Stimulated activated memory B cell treated with anti-CD40 and anti-IgM and Interleukin-4, amounts not matched to agents 10 μg/mL and 1 μg/mL and 100 μg/mL, for 72 hours (primary cell): ENCODE measurements at regions not wholly inside any gene's neighbourhood (a gene's known extent, or its start where the extent isn't known, plus 50 kb on each side); places are given as distances from the start of the nearest gene placed in this dataset.
"Not testable (repeated sequence)": the region's sequence is repeated elsewhere in the genome, so short reads cannot be mapped to it uniquely, and the experiment has no call there.

Experiments
- ATAC-seq: fragments of 150-1000 bp; cut with Tn5 transposase; 2 replicates; pipeline ENCODE4 v1.10.0; 2021
- H3K27ac Mint-ChIP-seq: one replicate; pipeline ENCODE4 v1.8.0; 2022; ENCODE audit warnings: mild to moderate bottlenecking, mixed read lengths
- H3K27me3 Mint-ChIP-seq: one replicate; pipeline ENCODE4 v1.8.0; 2022; ENCODE audit warnings: mixed read lengths
- H3K36me3 Mint-ChIP-seq: one replicate; pipeline ENCODE4 v1.8.0; 2022; ENCODE audit warnings: mixed read lengths
- H3K4me1 Mint-ChIP-seq: one replicate; pipeline ENCODE4 v1.8.0; 2022; ENCODE audit warnings: mixed read lengths
- H3K4me3 Mint-ChIP-seq: one replicate; pipeline ENCODE4 v1.8.0; 2022; ENCODE audit warnings: mild to moderate bottlenecking, moderate library complexity, mixed read lengths
- H3K9me3 Mint-ChIP-seq: one replicate; pipeline ENCODE4 v1.8.0; 2022; ENCODE audit warnings: mixed read lengths

GRCh38 chr7:80037689-80038088 lies 96.9 kb upstream of the GNAI1 start:
- no peak for ATAC-seq
- H3K27ac Mint-ChIP-seq = no peak overlapping the region
- peaks cover 2% of the 10 kb centered on the region for H3K9me3 Mint-ChIP-seq
- no peak overlapping the region for H3K4me3 Mint-ChIP-seq
- no peaks in the 10 kb centered on the region for H3K27me3 Mint-ChIP-seq
- no peaks in the 10 kb centered on the region for H3K4me1 Mint-ChIP-seq
- H3K36me3 Mint-ChIP-seq = no peaks in the 10 kb centered on the region

- Mint-ChIP-seq H3K4me1 (no peaks in the 10 kb centered on the region), H3K27me3 (no peaks in the 10 kb centered on the region), H3K4me3 (no peak overlapping the region), H3K36me3 (no peaks in the 10 kb centered on the region), H3K27ac (no peak overlapping the region), H3K9me3 (peaks cover 2% of the 10 kb centered on the region)
- ATAC-seq = no peak
Measured at GRCh38 chr7:80036107-80036506, 98.5 kb upstream of the GNAI1 start.

- Mint-ChIP-seq H3K36me3 (no peaks in the 10 kb centered on the region), H3K27me3 (no peaks in the 10 kb centered on the region), H3K4me1 (no peaks in the 10 kb centered on the region), H3K4me3 (no peak overlapping the region), H3K27ac (no peak overlapping the region), H3K9me3 (peaks cover 3% of the 10 kb centered on the region)
- no peak for ATAC-seq
Measured at GRCh38 chr7:80028717-80029116, 105.9 kb upstream of the GNAI1 start.

- ATAC-seq = no peak
- no peaks in the 10 kb centered on the region for H3K36me3 Mint-ChIP-seq
Measured at GRCh38 chr7:80027611-80028173, 106.9 kb upstream of the GNAI1 start.

GRCh38 chr7:80026766-80027165 lies 107.9 kb upstream of the GNAI1 start:
- Mint-ChIP-seq H3K9me3 (peaks cover 9% of the 10 kb centered on the region), H3K27ac (no peak overlapping the region), H3K27me3 (no peaks in the 10 kb centered on the region), H3K4me1 (no peaks in the 10 kb centered on the region), H3K36me3 (no peaks in the 10 kb centered on the region), H3K4me3 (no peak overlapping the region)
- no peak for ATAC-seq

More at GRCh38 chr7:80027611-80028173, 106.9 kb upstream of the GNAI1 start:
- Mint-ChIP-seq H3K27me3 (no peaks in the 10 kb centered on the region), H3K9me3 (peaks cover 8% of the 10 kb centered on the region), H3K4me1 (no peaks in the 10 kb centered on the region), H3K4me3 (no peak overlapping the region), H3K27ac (no peak overlapping the region)

GRCh38 chr7:80020277-80020676 lies 114.4 kb upstream of the GNAI1 start:
- not testable (repeated sequence) for H3K9me3 Mint-ChIP-seq, ATAC-seq, H3K4me1 Mint-ChIP-seq, H3K36me3 Mint-ChIP-seq, H3K27me3 Mint-ChIP-seq, H3K4me3 Mint-ChIP-seq, H3K27ac Mint-ChIP-seq

GRCh38 chr7:80019809-80020207 lies 114.8 kb upstream of the GNAI1 start:
- not testable (repeated sequence) for H3K4me3 Mint-ChIP-seq, H3K27me3 Mint-ChIP-seq, H3K9me3 Mint-ChIP-seq, H3K27ac Mint-ChIP-seq, ATAC-seq, H3K36me3 Mint-ChIP-seq, H3K4me1 Mint-ChIP-seq

GRCh38 chr7:80018941-80019808 lies 115.5 kb upstream of the GNAI1 start:
- Mint-ChIP-seq H3K27ac (no peak overlapping the region), H3K4me3 (no peak overlapping the region), H3K4me1 (no peaks in the 10 kb centered on the region), H3K36me3 (no peaks in the 10 kb centered on the region), H3K9me3 (peaks cover 10% of the 10 kb centered on the region), H3K27me3 (no peaks in the 10 kb centered on the region)
- no peak for ATAC-seq

DNA sequence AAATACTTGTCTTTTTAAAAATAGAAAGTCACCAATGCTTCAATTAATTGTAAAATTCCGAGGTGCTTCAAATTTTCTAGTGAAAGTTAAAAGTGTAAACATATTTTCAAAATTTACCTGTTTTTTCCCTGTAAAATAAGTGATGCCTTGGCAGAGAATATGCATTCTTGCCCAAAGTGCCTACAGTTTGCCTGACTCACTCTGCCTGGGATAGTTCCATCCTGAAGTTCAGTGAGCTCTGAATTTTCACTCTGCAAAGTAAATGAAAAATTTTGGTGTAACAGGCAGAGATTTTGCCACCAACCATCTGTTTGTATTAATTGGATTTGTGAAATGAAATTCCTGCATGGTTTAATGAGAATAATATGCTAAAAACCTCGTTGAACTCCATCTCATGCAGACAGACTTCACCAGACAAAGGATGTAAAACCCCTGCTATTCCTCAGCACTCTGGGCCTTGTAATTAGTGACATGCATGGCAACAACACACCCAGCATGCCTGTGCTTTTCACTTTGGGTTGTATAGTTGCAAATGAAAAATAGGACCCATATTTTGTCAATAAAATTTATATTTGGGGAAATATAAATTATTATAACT lies 117.4 kb upstream of the GNAI1 start:
- Mint-ChIP-seq H3K9me3 (peaks cover 7% of the 10 kb centered on the region), H3K27ac (no peak overlapping the region), H3K4me1 (no peaks in the 10 kb centered on the region), H3K27me3 (no peaks in the 10 kb centered on the region), H3K36me3 (no peaks in the 10 kb centered on the region), H3K4me3 (no peak overlapping the region)
- no peak for ATAC-seq

- ATAC-seq = no peak
- H3K4me3 Mint-ChIP-seq = no peak overlapping the region
- no peaks in the 10 kb centered on the region for H3K4me1 Mint-ChIP-seq
- H3K36me3 Mint-ChIP-seq = no peaks in the 10 kb centered on the region
- H3K27me3 Mint-ChIP-seq = no peaks in the 10 kb centered on the region
- H3K9me3 Mint-ChIP-seq = peaks cover 3% of the 10 kb centered on the region
- H3K27ac Mint-ChIP-seq = no peak overlapping the region
Measured at GRCh38 chr7:80014511-80014910, 120.1 kb upstream of the GNAI1 start.

GRCh38 chr7:80008039-80008438 lies 126.6 kb upstream of the GNAI1 start:
- Mint-ChIP-seq H3K4me3 (no peak overlapping the region), H3K27me3 (no peaks in the 10 kb centered on the region), H3K27ac (no peak overlapping the region), H3K4me1 (no peaks in the 10 kb centered on the region), H3K9me3 (no peaks in the 10 kb centered on the region), H3K36me3 (no peaks in the 10 kb centered on the region)
- ATAC-seq = no peak

DNA sequence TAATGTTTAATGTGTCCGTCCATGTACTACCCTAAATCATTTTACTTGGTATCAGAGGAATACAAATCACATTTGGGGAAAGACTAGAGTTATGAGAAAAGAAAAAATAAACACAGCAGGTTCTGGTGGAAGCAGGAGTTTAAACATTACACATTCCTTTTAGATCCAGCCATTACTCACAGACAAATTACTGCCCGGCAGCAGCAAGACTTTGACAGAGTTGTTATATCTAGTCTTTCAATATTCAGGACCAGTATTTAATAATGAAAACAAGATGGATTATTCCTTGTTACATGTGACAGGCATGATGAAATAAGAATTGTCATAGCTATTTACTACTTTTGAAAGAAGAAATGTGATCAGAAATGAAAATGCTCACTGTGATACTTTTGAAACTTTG lies 131.8 kb upstream of the GNAI1 start:
- no peaks in the 10 kb centered on the region for H3K36me3 Mint-ChIP-seq
- H3K4me3 Mint-ChIP-seq = no peak overlapping the region
- H3K4me1 Mint-ChIP-seq = no peaks in the 10 kb centered on the region
- no peak overlapping the region for H3K27ac Mint-ChIP-seq
- H3K27me3 Mint-ChIP-seq = no peaks in the 10 kb centered on the region
- peaks cover 3% of the 10 kb centered on the region for H3K9me3 Mint-ChIP-seq
- ATAC-seq = no peak

DNA sequence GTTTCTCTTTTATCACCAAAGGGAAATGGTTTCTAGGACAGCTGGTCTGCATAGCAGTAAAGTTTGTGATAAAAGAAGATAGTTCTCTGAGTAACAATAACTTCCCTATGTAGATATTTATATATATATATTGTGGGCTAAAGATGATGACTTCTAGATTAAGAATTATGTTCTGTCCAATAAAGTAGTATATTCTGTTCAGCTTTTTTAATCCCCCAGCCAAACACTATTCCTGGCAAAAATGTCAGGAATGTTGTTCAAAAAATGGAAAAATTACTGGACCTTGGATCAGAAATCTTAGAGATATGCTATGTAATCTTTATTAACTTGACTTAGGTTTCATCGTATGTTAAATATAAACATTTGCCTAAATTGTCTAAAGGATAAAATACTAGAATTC lies 136.3 kb upstream of the GNAI1 start:
- Mint-ChIP-seq H3K4me1 (no peaks in the 10 kb centered on the region), H3K4me3 (no peak overlapping the region), H3K27ac (no peak overlapping the region), H3K9me3 (peaks cover 6% of the 10 kb centered on the region), H3K27me3 (no peaks in the 10 kb centered on the region), H3K36me3 (no peaks in the 10 kb centered on the region)
- no peak for ATAC-seq

DNA sequence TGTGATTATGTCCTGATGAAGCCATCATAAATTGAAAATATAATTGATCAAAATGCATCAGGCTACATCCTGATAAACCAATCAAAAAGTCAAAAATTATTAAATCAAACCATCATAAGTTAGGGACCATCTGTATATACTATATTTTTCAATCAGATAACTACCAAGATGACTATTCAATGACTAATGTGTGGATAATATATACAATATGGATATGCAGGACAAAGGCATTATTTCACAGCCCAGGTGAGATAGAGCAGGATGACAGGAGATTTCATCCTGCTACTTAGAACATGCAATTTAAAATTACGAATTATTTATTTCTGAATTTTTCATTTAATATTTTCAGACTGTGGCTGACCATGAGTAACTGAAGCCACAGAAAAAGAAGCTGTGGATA lies 137.3 kb upstream of the GNAI1 start:
- Mint-ChIP-seq H3K36me3 (no peaks in the 10 kb centered on the region), H3K27me3 (no peaks in the 10 kb centered on the region), H3K9me3 (peaks cover 6% of the 10 kb centered on the region), H3K27ac (no peak overlapping the region), H3K4me1 (no peaks in the 10 kb centered on the region), H3K4me3 (no peak overlapping the region)
- ATAC-seq = no peak

- not testable (repeated sequence) for ATAC-seq, H3K27ac Mint-ChIP-seq, H3K27me3 Mint-ChIP-seq, H3K4me1 Mint-ChIP-seq, H3K9me3 Mint-ChIP-seq, H3K36me3 Mint-ChIP-seq, H3K4me3 Mint-ChIP-seq
Measured at GRCh38 chr7:79995741-79996140, 138.9 kb upstream of the GNAI1 start.

DNA sequence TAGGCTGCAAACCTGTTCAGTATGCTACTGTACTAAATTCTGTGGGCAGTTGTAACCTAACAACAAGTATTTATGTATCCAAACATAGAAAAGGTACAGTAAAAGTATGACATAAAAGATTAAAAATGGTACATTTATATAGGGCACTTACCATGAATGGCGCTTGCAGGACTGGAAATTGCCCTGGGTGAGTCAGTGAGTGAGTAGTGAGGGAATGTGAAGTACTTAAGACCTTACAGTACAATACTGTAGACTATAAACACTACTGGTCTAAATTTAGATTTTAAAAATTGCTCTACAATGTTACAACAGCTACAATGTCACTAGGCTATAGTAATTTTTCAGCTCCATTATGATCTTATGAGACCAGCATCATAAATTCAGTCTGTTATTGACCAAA lies 146.0 kb upstream of the GNAI1 start:
- Mint-ChIP-seq H3K27me3 (no peaks in the 10 kb centered on the region), H3K4me1 (no peaks in the 10 kb centered on the region), H3K36me3 (no peaks in the 10 kb centered on the region), H3K27ac (no peak overlapping the region), H3K4me3 (no peak overlapping the region), H3K9me3 (no peaks in the 10 kb centered on the region)
- no peak for ATAC-seq
